ENCODE measurements at regions not wholly inside any gene's neighbourhood (a gene's known extent, or its start where the extent isn't known, plus 50 kb on each side); places are given as distances from the start of the nearest gene placed in this dataset.
"Not testable (repeated sequence)": the region's sequence is repeated elsewhere in the genome, so short reads cannot be mapped to it uniquely, and the experiment has no call there.

GRCh38 chr6:137655291-137655690, 161.1 kb upstream of the OLIG3 start:
- no peak for DNase-seq (ENCODE audit: low read depth, low spot score)

GRCh38 chr6:137656735-137657134, 162.5 kb upstream of the OLIG3 start:
- DNase-seq (ENCODE audit: low read depth, low spot score) = no peak

- no peak for DNase-seq (ENCODE audit: low read depth, low spot score)
These were observed 163.2 kb upstream of the OLIG3 start for GRCh38 chr6:137657351-137657911.

GRCh38 chr6:137658287-137658686, 164.1 kb upstream of the OLIG3 start:
- DNase-seq (ENCODE audit: low read depth, low spot score) = no peak

- no peak for DNase-seq (ENCODE audit: low read depth, low spot score)
These were observed 165.7 kb upstream of the OLIG3 start for GRCh38 chr6:137659871-137660270.

GRCh38 chr6:137660296-137660731, 166.1 kb upstream of the OLIG3 start:
- no peak for DNase-seq (ENCODE audit: low read depth, low spot score)

GRCh38 chr6:137661601-137662000, 167.4 kb upstream of the OLIG3 start:
- no peak for DNase-seq (ENCODE audit: low read depth, low spot score)

GRCh38 chr6:137664183-137664582, 170.0 kb upstream of the OLIG3 start:
- DNase-seq (ENCODE audit: low read depth, low spot score) = no peak

- DNase-seq (ENCODE audit: low read depth, low spot score) = no peak
These were observed 171.2 kb upstream of the OLIG3 start for GRCh38 chr6:137665342-137665934.

- no peak for DNase-seq (ENCODE audit: low read depth, low spot score)
These were observed 172.1 kb upstream of the OLIG3 start for GRCh38 chr6:137666202-137666774.

GRCh38 chr6:137673603-137674002, 179.4 kb upstream of the OLIG3 start:
- DNase-seq (ENCODE audit: low read depth, low spot score) = no peak

- no peak for DNase-seq (ENCODE audit: low read depth, low spot score)
These were observed 182.7 kb upstream of the OLIG3 start for GRCh38 chr6:137676888-137677287.

- DNase-seq (ENCODE audit: low read depth, low spot score) = no peak
These were observed 183.5 kb upstream of the OLIG3 start for GRCh38 chr6:137677709-137678108.

- no peak for DNase-seq (ENCODE audit: low read depth, low spot score)
These were observed 184.3 kb upstream of the OLIG3 start for GRCh38 chr6:137678451-137678850.

- no peak for DNase-seq (ENCODE audit: low read depth, low spot score)
These were observed 186.2 kb upstream of the TNFAIP3 start for GRCh38 chr6:137680705-137681346.

GRCh38 chr6:137681445-137682009, 185.5 kb upstream of the TNFAIP3 start:
- no peak for DNase-seq (ENCODE audit: low read depth, low spot score)

- DNase-seq (ENCODE audit: low read depth, low spot score) = not testable (repeated sequence)
These were observed 184.4 kb upstream of the TNFAIP3 start for GRCh38 chr6:137682658-137683057.

- no peak for DNase-seq (ENCODE audit: low read depth, low spot score)
These were observed 183.1 kb upstream of the TNFAIP3 start for GRCh38 chr6:137683916-137684315.

- DNase-seq (ENCODE audit: low read depth, low spot score) = no peak
These were observed 181.2 kb upstream of the TNFAIP3 start for GRCh38 chr6:137685798-137686375.

- no peak for DNase-seq (ENCODE audit: low read depth, low spot score)
These were observed 179.2 kb upstream of the TNFAIP3 start for GRCh38 chr6:137687818-137688217.

- DNase-seq (ENCODE audit: low read depth, low spot score) = no peak
These were observed 178.7 kb upstream of the TNFAIP3 start for GRCh38 chr6:137688230-137688971.

Data from brain pericyte (primary cell).